Testis (tissue), 2 donors: ENCODE measurements at regions not wholly inside any gene's neighbourhood (a gene's known extent, or its start where the extent isn't known, plus 50 kb on each side); places are given as distances from the start of the nearest gene placed in this dataset.

Experiments
- DNase-seq: peaks from one replicate; pipeline ENCODE4 v3.0.0-alpha.2; 2019
- H3K27ac ChIP-seq, 2 donors: fragments of 200-600 bp; sonication (generic); one replicate each; pipeline ENCODE4 v1.5.1; 2019
- H3K27me3 ChIP-seq: fragments of 200-600 bp; sonication (generic); one replicate; pipeline ENCODE4 v1.5.1; 2019
- H3K36me3 ChIP-seq: fragments of 200-600 bp; sonication (generic); one replicate; pipeline ENCODE4 v1.5.1; 2017; ENCODE audit warnings: low read depth; ENCODE audit errors: missing control alignments
- H3K4me1 ChIP-seq: fragments of 200-600 bp; sonication (generic); one replicate; pipeline ENCODE4 v1.5.1; 2019
- H3K4me3 ChIP-seq, 2 donors: fragments of 200-600 bp; sonication (generic); one replicate each; pipeline ENCODE4 v1.5.1; 2017 to 2019
- H3K9me3 ChIP-seq: fragments of 200-600 bp; sonication (generic); one replicate; pipeline ENCODE4 v1.5.1; 2017
- CTCF ChIP-seq, 3 experiments: fragments of 450-650 bp in 2 of 3; fragments of 200-600 bp in 1 of 3; sonication (generic) in 1 of 3; IDR thresholded peaks; one replicate each; pipeline ENCODE4 v1.5.1; 2016 to 2019; ENCODE audit warnings: antibody characterized with exemption in 3 of 3, mild to moderate bottlenecking in 2 of 3, moderate library complexity in 1 of 3
- POLR2A ChIP-seq: fragments of 450-650 bp; IDR thresholded peaks from one replicate; pipeline ENCODE4 v1.6.1; 2017; ENCODE audit warnings: antibody characterized with exemption, mild to moderate bottlenecking, moderate library complexity
- WGBS, 2 donors: methylation state at CpG; one replicate each; pipeline ENCODE4 v1.1.5; 2018; 5-methylcytosine and 5-hydroxymethylcytosine counted together
- intact Hi-C: fragments of 100-400 bp; cut with DNase I; formaldehyde crosslinking; loops from one replicate; pipeline ENCODE4 v1.15.1; 2023; ENCODE audit warnings: low total_unique reads

GRCh38 chr22:27238935-27239510 lies 562.5 kb downstream of the MN1 start:
- no peak overlapping the region for H3K27ac ChIP-seq
- TF ChIP-seq POLR2A (no peak), CTCF (IDR thresholded peaks at IDR 0.05) (no peak)
- no peaks in the 10 kb centered on the region for H3K9me3 ChIP-seq
- intact Hi-C loops: no loop called here
- peaks cover 32% of the 10 kb centered on the region for H3K4me1 ChIP-seq
- H3K27me3 ChIP-seq: no peaks in the 10 kb centered on the region
- H3K36me3 ChIP-seq: no peaks in the 10 kb centered on the region
- peak; percentile 75 for DNase-seq
- WGBS, 2 donors: 26 to 31% methylated on average over 6 to 10 of the region's 10 CpGs
- no peak overlapping the region for H3K4me3 ChIP-seq

GRCh38 chr22:27239520-27239919 lies 562.0 kb downstream of the MN1 start:
- no peak for DNase-seq
- TF ChIP-seq POLR2A (no peak), CTCF (IDR thresholded peaks at IDR 0.05) (no peak)
- H3K4me1 ChIP-seq: peaks cover 32% of the 10 kb centered on the region
- H3K9me3 ChIP-seq: no peaks in the 10 kb centered on the region
- H3K36me3 ChIP-seq: no peaks in the 10 kb centered on the region
- H3K27ac ChIP-seq: no peak overlapping the region
- WGBS, 2 donors: 44 to 65% methylated on average over 4 of the region's 4 CpGs
- no peaks in the 10 kb centered on the region for H3K27me3 ChIP-seq
- intact Hi-C loops: no loop called here
- no peak overlapping the region for H3K4me3 ChIP-seq

GRCh38 chr22:27240298-27241075 lies 561.1 kb downstream of the MN1 start:
- intact Hi-C loops: no loop called here
- Histone ChIP-seq H3K36me3 (no peaks in the 10 kb centered on the region), H3K27ac (no peak overlapping the region), H3K9me3 (no peaks in the 10 kb centered on the region), H3K4me1 (peaks cover 32% of the 10 kb centered on the region), H3K4me3 (no peak overlapping the region), H3K27me3 (no peaks in the 10 kb centered on the region)
- WGBS, 2 donors: 82 to 89% methylated on average over 5 of the region's 5 CpGs
- no peak for DNase-seq
- TF ChIP-seq CTCF (IDR thresholded peaks at IDR 0.05): no peak
- TF ChIP-seq POLR2A: no peak

GRCh38 chr22:27241430-27242321 lies 559.9 kb downstream of the MN1 start:
- TF ChIP-seq POLR2A (no peak), CTCF (IDR thresholded peaks at IDR 0.05) (no peak)
- peak; percentile 46 for DNase-seq
- H3K27ac ChIP-seq: peak overlapping the region in 1 of 2 donors; percentile 19
- WGBS, 2 donors: 50 to 78% methylated on average over 6 to 8 of the region's 8 CpGs
- H3K9me3 ChIP-seq: no peaks in the 10 kb centered on the region
- intact Hi-C loops: no loop called here
- H3K4me1 ChIP-seq: peaks cover 29% of the 10 kb centered on the region
- no peaks in the 10 kb centered on the region for H3K36me3 ChIP-seq
- H3K4me3 ChIP-seq: no peak overlapping the region
- H3K27me3 ChIP-seq: no peaks in the 10 kb centered on the region
